ENCODE measurements at regions not wholly inside any gene's neighbourhood (a gene's known extent, or its start where the extent isn't known, plus 50 kb on each side); places are given as distances from the start of the nearest gene placed in this dataset.
A peak's percentile ranks its signal among the peaks of the same experiment; 100 is the strongest.

GRCh38 chr7:9785211-9785610 lies 1188.5 kb upstream of the PHF14 start:
- no peaks in the 10 kb centered on the region for H3K4me1 ChIP-seq
- no peaks in the 10 kb centered on the region for H3K36me3 ChIP-seq
- no peak overlapping the region for H3K4me3 ChIP-seq
- TF ChIP-seq CTCF (IDR thresholded peaks at IDR 0.05) = no peak
- intact Hi-C loops (cut with DNase I) = no loop called here
- ATAC-seq (no peak), DNase-seq (no peak)
- H3K27ac ChIP-seq = no peak overlapping the region
- no peaks in the 10 kb centered on the region for H3K27me3 ChIP-seq
- peaks cover 0 to 3% of the 10 kb centered on the region in 2 donors for H3K9me3 ChIP-seq

- ATAC-seq (no peak), DNase-seq (no peak)
- intact Hi-C loops (cut with DNase I) = no loop called here
- H3K4me1 ChIP-seq = no peaks in the 10 kb centered on the region
- no peak overlapping the region for H3K4me3 ChIP-seq
- H3K27me3 ChIP-seq = no peaks in the 10 kb centered on the region
- no peak overlapping the region for H3K27ac ChIP-seq
- no peak for TF ChIP-seq CTCF (IDR thresholded peaks at IDR 0.05)
- H3K36me3 ChIP-seq = no peaks in the 10 kb centered on the region
- H3K9me3 ChIP-seq = peaks cover 0 to 17% of the 10 kb centered on the region in 2 donors
Observed at GRCh38 chr7:9796241-9796640, 1177.4 kb upstream of the PHF14 start.

GRCh38 chr7:9822458-9823290 lies 1151.0 kb upstream of the PHF14 start:
- no peaks in the 10 kb centered on the region for H3K36me3 ChIP-seq
- intact Hi-C loops (cut with DNase I) = no loop called here
- no peak for TF ChIP-seq CTCF (IDR thresholded peaks at IDR 0.05)
- no peak overlapping the region for H3K4me3 ChIP-seq
- ATAC-seq (no peak), DNase-seq (peak in 1 of 4 donors; percentile 43)
- no peaks in the 10 kb centered on the region for H3K4me1 ChIP-seq
- H3K27me3 ChIP-seq = no peaks in the 10 kb centered on the region
- H3K27ac ChIP-seq = no peak overlapping the region
- H3K9me3 ChIP-seq = peaks cover 0 to 23% of the 10 kb centered on the region in 2 donors

GRCh38 chr7:9835199-9835598 lies 1138.5 kb upstream of the PHF14 start:
- no peaks in the 10 kb centered on the region for H3K27me3 ChIP-seq
- H3K4me3 ChIP-seq = no peak overlapping the region
- H3K36me3 ChIP-seq = no peaks in the 10 kb centered on the region
- H3K4me1 ChIP-seq = no peaks in the 10 kb centered on the region
- ATAC-seq (peak; percentile 52), DNase-seq (peak in 1 of 4 donors; percentile 51)
- H3K9me3 ChIP-seq = no peaks in the 10 kb centered on the region
- intact Hi-C loops (cut with DNase I) = no loop called here
- no peak for TF ChIP-seq CTCF (IDR thresholded peaks at IDR 0.05)
- H3K27ac ChIP-seq = no peak overlapping the region

GRCh38 chr7:9836671-9837070 lies 1137.0 kb upstream of the PHF14 start:
- Histone ChIP-seq H3K4me3 (no peak overlapping the region), H3K27ac (no peak overlapping the region), H3K9me3 (no peaks in the 10 kb centered on the region), H3K27me3 (no peaks in the 10 kb centered on the region), H3K36me3 (no peaks in the 10 kb centered on the region), H3K4me1 (no peaks in the 10 kb centered on the region)
- TF ChIP-seq CTCF (IDR thresholded peaks at IDR 0.05) = no peak
- DNase-seq (no peak), ATAC-seq (no peak)
- intact Hi-C loops (cut with DNase I) = no loop called here

Measured in left lung (tissue), 4 donors.